Mucosa of stomach (tissue), 1 donor: ENCODE measurements at regions not wholly inside any gene's neighbourhood (a gene's known extent, or its start where the extent isn't known, plus 50 kb on each side); places are given as distances from the start of the nearest gene placed in this dataset.

ENCODE experiments used
- H3K27me3 ChIP-seq: one replicate; pipeline ENCODE4 v1.7.0; 2013; ENCODE audit warnings: mild to moderate bottlenecking, low read length; ENCODE audit not compliant: control insufficient read depth, insufficient read depth
- H3K36me3 ChIP-seq: one replicate; pipeline ENCODE4 v1.7.0; 2013; ENCODE audit warnings: low read length; ENCODE audit not compliant: control insufficient read depth, insufficient read depth
- H3K4me1 ChIP-seq: one replicate; pipeline ENCODE4 v1.7.0; 2013; ENCODE audit warnings: mild to moderate bottlenecking, low read length; ENCODE audit not compliant: control insufficient read depth, insufficient read depth
- H3K4me3 ChIP-seq: one replicate; pipeline ENCODE4 v1.7.0; 2013; ENCODE audit warnings: low read length
- H3K9ac ChIP-seq: one replicate; pipeline ENCODE4 v1.7.0; 2013; ENCODE audit warnings: mild to moderate bottlenecking, low read length, moderate library complexity
- H3K9me3 ChIP-seq: one replicate; pipeline ENCODE4 v1.7.0; 2013; ENCODE audit warnings: mild to moderate bottlenecking, low read length, moderate library complexity; ENCODE audit not compliant: control insufficient read depth
- donor health status: Pancreatic carcinoma.

- no peak overlapping the region for H3K9ac ChIP-seq
- no peaks in the 10 kb centered on the region for H3K36me3 ChIP-seq
- H3K4me1 ChIP-seq, result no peaks in the 10 kb centered on the region
- H3K27me3 ChIP-seq, result no peaks in the 10 kb centered on the region
- H3K9me3 ChIP-seq, result no peaks in the 10 kb centered on the region
- H3K4me3 ChIP-seq, result no peak overlapping the region
Observed at GRCh38 chrX:39654952-39655351, 442.8 kb downstream of the BCOR start.

- no peaks in the 10 kb centered on the region for H3K9me3 ChIP-seq
- no peak overlapping the region for H3K4me3 ChIP-seq
- no peaks in the 10 kb centered on the region for H3K27me3 ChIP-seq
- no peak overlapping the region for H3K9ac ChIP-seq
- H3K4me1 ChIP-seq, result no peaks in the 10 kb centered on the region
- H3K36me3 ChIP-seq, result no peaks in the 10 kb centered on the region
Observed at GRCh38 chrX:39661116-39661907, 436.4 kb downstream of the BCOR start.

GRCh38 chrX:39665830-39666518, 431.8 kb downstream of the BCOR start:
- no peak overlapping the region for H3K9ac ChIP-seq
- H3K27me3 ChIP-seq, result no peaks in the 10 kb centered on the region
- no peak overlapping the region for H3K4me3 ChIP-seq
- H3K9me3 ChIP-seq, result no peaks in the 10 kb centered on the region
- H3K36me3 ChIP-seq, result no peaks in the 10 kb centered on the region
- H3K4me1 ChIP-seq, result no peaks in the 10 kb centered on the region

GRCh38 chrX:39667191-39667590, 430.6 kb downstream of the BCOR start:
- Histone ChIP-seq H3K4me1 (no peaks in the 10 kb centered on the region), H3K36me3 (no peaks in the 10 kb centered on the region), H3K4me3 (no peak overlapping the region), H3K27me3 (no peaks in the 10 kb centered on the region), H3K9ac (no peak overlapping the region), H3K9me3 (no peaks in the 10 kb centered on the region)

GRCh38 chrX:39667736-39668482, 429.8 kb downstream of the BCOR start:
- Histone ChIP-seq H3K9me3 (no peaks in the 10 kb centered on the region), H3K36me3 (no peaks in the 10 kb centered on the region), H3K4me1 (no peaks in the 10 kb centered on the region), H3K9ac (no peak overlapping the region), H3K4me3 (no peak overlapping the region), H3K27me3 (no peaks in the 10 kb centered on the region)

DNA sequence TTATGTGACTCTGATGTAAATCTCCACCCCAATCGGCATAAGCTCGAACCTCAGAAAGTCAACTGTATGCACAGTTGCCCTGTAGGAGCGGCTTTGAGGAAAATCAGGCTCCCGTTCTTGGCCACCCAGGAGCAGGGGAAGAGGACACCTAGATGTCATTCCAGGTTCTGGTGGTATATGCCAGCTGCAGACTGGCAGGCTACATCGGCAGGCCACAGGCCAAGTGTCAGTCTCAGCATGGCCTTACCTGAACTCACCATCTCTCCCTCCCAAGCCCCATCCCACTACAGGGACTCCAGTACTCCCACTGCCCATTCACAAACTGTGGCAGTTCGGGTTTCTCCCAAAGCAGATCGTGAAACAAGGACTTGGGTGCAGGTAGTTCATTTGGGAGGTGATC, 428.1 kb downstream of the BCOR start:
- no peak overlapping the region for H3K9ac ChIP-seq
- no peaks in the 10 kb centered on the region for H3K27me3 ChIP-seq
- no peak overlapping the region for H3K4me3 ChIP-seq
- H3K4me1 ChIP-seq, result no peaks in the 10 kb centered on the region
- H3K9me3 ChIP-seq, result no peaks in the 10 kb centered on the region
- no peaks in the 10 kb centered on the region for H3K36me3 ChIP-seq

DNA sequence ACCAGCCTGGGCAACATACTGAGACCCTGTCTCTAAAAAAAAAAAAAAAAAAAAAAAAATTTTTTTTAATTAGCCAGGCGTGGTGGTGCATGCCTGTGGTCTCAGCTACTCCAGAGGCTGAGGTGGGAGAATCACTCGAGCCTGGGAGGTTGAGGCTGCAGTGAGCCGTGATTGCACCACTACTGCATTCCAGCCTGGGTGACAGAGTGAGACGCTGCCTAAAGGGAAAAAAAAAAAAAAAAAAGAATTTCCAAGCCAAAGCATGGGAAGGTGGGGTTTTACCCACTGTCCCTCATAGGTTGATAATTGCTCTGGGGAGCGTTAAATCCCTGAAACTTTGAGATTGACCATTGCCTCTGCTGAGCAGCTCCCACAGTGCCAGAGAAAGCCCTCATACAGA, 427.5 kb downstream of the BCOR start:
- Histone ChIP-seq H3K4me3 (no peak overlapping the region), H3K9ac (no peak overlapping the region), H3K27me3 (no peaks in the 10 kb centered on the region), H3K9me3 (no peaks in the 10 kb centered on the region), H3K36me3 (no peaks in the 10 kb centered on the region), H3K4me1 (no peaks in the 10 kb centered on the region)

GRCh38 chrX:39672405-39672804, 425.4 kb downstream of the BCOR start:
- H3K27me3 ChIP-seq, result no peaks in the 10 kb centered on the region
- no peaks in the 10 kb centered on the region for H3K9me3 ChIP-seq

GRCh38 chrX:39674490-39675161, 423.1 kb downstream of the BCOR start:
- no peaks in the 10 kb centered on the region for H3K36me3 ChIP-seq
- no peaks in the 10 kb centered on the region for H3K9me3 ChIP-seq
- H3K4me3 ChIP-seq, result no peak overlapping the region
- H3K27me3 ChIP-seq, result no peaks in the 10 kb centered on the region
- H3K9ac ChIP-seq, result no peak overlapping the region
- H3K4me1 ChIP-seq, result peaks cover 3% of the 10 kb centered on the region

More at GRCh38 chrX:39672405-39672804, 425.4 kb downstream of the BCOR start:
- Histone ChIP-seq H3K36me3 (no peaks in the 10 kb centered on the region), H3K9ac (no peak overlapping the region), H3K4me3 (no peak overlapping the region), H3K4me1 (no peaks in the 10 kb centered on the region)

DNA sequence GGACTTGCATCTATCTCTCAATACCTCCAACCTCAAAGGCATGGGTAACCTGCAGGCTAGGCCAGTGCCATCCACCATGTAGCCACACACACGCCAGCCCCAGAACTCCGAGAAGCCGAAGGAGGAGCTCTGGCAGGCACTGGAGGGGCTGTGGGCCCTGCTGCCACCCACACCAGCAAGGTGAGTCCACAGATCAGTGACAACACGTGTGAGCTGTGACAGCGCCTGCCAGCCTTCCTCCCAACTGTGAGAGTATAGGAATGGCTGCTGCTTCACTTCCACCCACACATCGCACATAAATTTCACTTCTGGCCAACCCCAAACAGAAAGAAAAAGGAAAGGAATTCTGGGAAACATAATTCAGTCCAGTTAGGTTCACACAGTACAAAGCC, 422.6 kb downstream of the BCOR start:
- peaks cover 3% of the 10 kb centered on the region for H3K4me1 ChIP-seq
- no peaks in the 10 kb centered on the region for H3K9me3 ChIP-seq
- no peaks in the 10 kb centered on the region for H3K36me3 ChIP-seq
- no peak overlapping the region for H3K4me3 ChIP-seq
- no peaks in the 10 kb centered on the region for H3K27me3 ChIP-seq
- H3K9ac ChIP-seq, result no peak overlapping the region

DNA sequence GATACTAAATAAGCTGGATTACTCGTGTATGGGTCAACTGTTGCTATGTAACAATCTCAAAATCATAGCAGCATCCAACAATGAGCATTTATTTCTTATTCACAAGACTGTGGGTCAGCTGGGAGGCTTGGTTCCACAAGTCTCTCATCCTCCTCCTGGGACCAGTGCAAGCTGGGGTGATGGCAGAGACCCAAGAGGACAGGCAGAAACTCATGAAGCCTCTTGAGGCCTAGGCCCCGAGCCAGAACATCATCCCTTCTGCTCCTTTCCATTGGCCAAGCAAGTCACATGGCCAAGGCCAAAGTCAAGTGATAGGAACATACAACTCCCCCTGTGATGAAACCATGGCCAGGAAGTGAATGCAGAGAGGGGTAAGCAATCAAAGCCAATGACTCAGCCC, 422.1 kb downstream of the BCOR start:
- no peak overlapping the region for H3K9ac ChIP-seq
- no peaks in the 10 kb centered on the region for H3K27me3 ChIP-seq
- no peaks in the 10 kb centered on the region for H3K9me3 ChIP-seq
- H3K4me3 ChIP-seq, result no peak overlapping the region
- H3K4me1 ChIP-seq, result peaks cover 3% of the 10 kb centered on the region
- H3K36me3 ChIP-seq, result no peaks in the 10 kb centered on the region

GRCh38 chrX:39676434-39676833, 421.3 kb downstream of the BCOR start:
- peaks cover 3% of the 10 kb centered on the region for H3K4me1 ChIP-seq
- no peak overlapping the region for H3K4me3 ChIP-seq
- H3K36me3 ChIP-seq, result no peaks in the 10 kb centered on the region
- no peaks in the 10 kb centered on the region for H3K9me3 ChIP-seq
- no peaks in the 10 kb centered on the region for H3K27me3 ChIP-seq
- no peak overlapping the region for H3K9ac ChIP-seq
